Body of pancreas (tissue), 4 donors: ENCODE measurements at regions not wholly inside any gene's neighbourhood (a gene's known extent, or its start where the extent isn't known, plus 50 kb on each side); places are given as distances from the start of the nearest gene placed in this dataset.

Source experiments
- CTCF ChIP-seq, 7 experiments: fragments of 450-650 bp in 4 of 7; fragments of 200-600 bp in 3 of 7; sonication (generic) in 3 of 7; IDR thresholded peaks; one replicate each; pipeline ENCODE4 v1.5.1; 2016 to 2019; ENCODE audit warnings: antibody characterized with exemption in 7 of 7
- POLR2A ChIP-seq, 3 donors: fragments of 450-650 bp; IDR thresholded peaks; one replicate each; pipeline ENCODE4 v1.6.1; 2016; ENCODE audit warnings: antibody characterized with exemption in 3 of 3, mild to moderate bottlenecking in 2 of 3

GRCh38 chr5:135220394-135221186 lies 178.4 kb downstream of the MACROH2A1 start:
- TF ChIP-seq CTCF (IDR thresholded peaks at IDR 0.05): no peak
- TF ChIP-seq POLR2A (IDR thresholded peaks at IDR 0.05): no peak
